NCI-H526 treated with DMSO at 0.1 percent for 48 hours (cell line): ENCODE measurements at regions not wholly inside any gene's neighbourhood (a gene's known extent, or its start where the extent isn't known, plus 50 kb on each side); places are given as distances from the start of the nearest gene placed in this dataset.
"Not testable (repeated sequence)": the region's sequence is repeated elsewhere in the genome, so short reads cannot be mapped to it uniquely, and the experiment has no call there.

Experiments used
- DNase-seq: peaks from one replicate; lab custom pipeline; 2025; lab: John Stamatoyannopoulos, UW

- no peak for DNase-seq
Measured at GRCh38 chr1:228868731-228869024, 133.4 kb downstream of the RHOU start.

DNA sequence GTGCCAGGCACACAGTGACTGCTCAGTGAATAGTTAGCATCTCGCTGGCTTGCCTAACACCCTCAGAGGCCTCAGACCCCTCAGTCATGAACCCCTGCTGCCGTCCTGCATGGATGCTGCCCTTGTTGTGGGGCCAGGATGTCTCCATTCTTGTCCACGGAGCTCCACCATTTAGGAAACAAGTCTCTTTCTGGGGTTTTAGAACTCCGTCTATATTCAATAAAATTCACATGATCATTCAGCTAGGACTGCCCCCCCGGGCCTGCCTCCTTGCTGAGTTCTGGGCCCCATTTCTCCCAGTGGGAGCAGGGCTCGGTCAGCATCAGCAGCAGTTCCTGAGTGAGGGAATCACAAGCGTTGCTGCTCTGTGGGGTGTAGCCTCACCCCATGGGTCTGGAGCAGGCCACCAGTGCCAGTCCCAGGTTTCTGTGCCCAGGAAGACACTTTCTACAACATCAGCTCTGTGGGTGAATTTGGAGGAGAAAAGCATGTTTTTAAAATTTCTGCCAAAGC is 134.1 kb downstream of the RHOU start:
- no peak for DNase-seq

DNA sequence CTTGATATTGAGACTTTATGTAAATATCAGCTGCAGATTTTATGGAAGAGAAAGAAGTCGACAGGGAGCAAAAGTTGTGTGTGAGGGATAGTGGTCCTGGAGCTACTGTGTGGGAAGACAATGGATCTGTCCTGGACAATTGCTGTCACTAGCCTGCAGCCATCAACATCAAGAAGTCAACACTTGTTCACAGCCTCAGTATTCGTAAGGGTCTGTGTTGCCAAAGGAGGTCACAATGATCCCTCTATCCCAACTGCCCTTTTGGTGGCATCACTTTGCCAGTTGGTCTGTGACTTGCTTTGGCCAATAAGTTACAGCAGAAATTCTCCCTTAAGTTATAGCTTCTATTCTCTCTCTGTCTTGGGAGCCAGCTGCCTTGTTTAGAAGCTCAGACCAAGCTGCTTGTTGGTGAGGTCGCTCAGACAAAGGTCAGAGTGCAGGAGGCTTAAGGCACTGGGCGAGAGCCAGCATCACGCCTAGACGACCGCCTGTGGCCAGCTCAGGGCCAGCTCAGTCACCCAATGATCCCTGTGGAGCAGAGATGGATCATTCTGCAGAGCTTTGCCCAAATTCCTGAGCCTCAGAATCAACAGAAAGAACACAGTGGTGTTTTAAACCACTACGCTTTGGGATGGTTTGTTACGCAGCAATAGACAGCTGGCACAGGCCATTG is 134.9 kb downstream of the RHOU start:
- no peak for DNase-seq

DNA sequence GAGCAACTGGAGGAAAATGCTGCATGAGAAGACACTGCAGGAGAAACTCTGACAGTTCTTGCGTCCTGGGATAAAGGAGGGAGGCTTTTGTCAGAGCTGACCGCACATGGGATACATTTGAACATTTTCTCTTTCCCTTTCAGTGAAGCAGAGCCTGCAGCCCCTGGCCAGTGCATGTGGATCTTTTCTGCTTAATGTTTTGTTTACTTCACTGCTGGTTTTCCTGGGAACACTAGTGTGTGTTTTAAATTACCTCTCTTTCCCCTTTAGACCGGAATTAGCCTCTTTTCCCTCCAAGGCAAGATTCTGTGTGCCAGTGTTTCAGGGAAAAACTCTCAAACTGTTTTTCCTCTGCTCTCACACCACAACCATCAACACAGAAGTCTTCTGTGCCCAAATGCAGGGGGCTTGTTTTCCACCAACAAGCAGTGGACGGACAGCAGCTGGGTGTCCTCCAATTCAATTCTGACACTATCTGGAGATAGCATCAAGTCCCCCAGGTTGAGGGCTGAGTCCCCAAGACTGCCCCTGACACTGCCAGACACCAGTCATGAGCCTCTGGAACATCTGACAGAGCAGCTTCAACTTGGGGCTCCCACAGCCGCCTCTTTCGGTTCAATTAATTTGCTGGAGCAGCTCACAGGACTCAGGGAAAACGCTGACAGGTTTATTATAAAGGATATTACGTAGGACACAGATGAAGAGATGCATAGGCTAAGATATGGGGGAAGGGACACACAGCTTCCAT is 136.2 kb downstream of the RHOU start:
- DNase-seq = no peak

GRCh38 chr1:228872080-228872479 is 136.8 kb downstream of the RHOU start:
- no peak for DNase-seq

- no peak for DNase-seq
Measured at GRCh38 chr1:228873709-228874108, 138.4 kb downstream of the RHOU start.

DNA sequence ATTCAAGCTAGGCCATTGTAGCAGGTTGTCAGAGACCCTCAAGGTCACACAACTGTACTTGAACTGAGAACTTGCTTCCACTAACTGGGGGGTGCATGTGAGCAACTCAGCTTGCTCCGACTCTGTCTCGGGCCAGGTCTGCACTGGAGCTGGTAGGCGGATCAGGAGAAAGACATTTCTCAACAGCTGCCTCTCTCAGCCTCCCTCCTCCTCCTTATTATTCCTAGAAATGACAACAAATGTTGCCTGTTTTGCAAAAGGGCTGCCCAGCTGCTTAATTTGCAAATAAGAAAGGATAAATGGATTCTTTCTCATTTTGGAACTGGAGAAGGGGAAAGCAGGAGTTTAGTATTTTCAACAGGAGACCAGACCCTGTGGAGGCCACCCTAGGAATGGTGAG is 140.5 kb downstream of the RHOU start:
- DNase-seq = no peak

DNA sequence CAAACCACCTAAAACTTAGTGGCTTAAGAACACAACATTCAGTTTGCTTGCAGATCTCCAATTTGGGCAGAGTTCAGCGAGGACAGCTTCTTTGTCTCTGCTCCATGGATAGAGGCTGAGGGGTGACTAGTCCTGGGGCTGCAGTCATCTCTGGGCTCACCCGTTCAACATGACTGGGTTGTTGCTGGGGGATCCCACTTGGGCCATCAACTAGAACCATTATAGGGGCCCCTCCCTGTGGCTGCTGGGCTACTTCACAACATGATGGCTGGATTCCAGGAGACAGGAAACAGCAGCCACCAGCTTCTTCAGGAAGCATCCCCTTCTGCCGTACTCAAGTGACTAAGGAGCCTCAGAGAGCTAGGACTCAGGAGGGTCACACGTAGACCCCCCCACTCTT is 140.9 kb downstream of the RHOU start:
- no peak for DNase-seq

DNA sequence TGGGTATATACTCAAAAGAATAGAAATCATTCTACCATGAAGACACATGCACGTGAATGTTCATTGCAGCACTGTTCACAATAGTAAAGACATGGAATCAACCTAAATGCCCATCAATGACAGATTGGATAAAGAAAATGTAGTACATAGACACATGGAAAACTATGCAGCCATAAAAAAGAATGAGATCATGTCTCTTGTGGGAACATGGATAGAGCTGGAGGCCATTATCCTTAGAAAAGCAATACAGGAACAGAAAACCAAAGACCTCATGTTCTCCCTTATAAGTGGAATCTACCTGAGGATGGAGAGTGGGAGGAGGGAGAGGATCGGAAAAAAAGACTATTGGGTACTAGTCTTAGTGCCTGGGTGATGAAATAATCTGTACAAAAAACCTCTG is 143.9 kb downstream of the RHOU start:
- DNase-seq = no peak

GRCh38 chr1:228882041-228882770 is 146.9 kb downstream of the RHOU start:
- no peak for DNase-seq

DNA sequence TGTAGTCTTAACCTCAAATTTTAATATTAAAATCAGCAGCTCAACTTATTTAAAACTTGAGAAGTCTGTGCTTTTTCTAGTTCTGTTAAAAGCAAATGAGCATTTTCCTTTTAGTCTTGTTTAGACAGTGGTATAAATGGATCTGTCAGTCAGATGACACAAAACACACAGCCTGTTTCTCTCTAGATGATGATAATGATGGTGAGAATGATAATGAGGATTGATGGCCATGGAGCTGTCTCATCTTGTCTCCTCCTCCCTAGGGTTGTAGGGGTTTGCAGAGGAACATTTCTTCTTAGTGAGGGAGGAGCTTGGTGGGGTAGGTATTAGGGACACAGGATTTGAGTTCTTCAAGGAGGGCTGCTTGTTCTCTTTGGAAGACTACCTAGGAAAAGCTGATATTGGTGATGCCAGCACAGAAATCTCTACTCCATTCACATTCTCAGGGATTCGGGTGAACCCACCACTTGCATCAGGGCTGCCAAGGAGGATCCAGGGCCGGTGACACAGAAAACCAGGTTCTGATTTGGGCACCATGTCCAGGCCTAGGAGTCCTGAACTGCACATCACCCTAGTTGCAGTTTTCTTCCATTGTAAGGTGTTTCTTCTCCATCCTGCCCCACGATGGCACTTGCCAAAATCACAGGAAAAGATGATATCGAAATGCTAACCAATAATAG is 147.6 kb downstream of the RHOU start:
- DNase-seq = no peak

GRCh38 chr1:228883535-228883934 is 148.3 kb downstream of the RHOU start:
- no peak for DNase-seq

- DNase-seq = no peak
Measured at GRCh38 chr1:228884196-228884595, 148.9 kb downstream of the RHOU start.

DNA sequence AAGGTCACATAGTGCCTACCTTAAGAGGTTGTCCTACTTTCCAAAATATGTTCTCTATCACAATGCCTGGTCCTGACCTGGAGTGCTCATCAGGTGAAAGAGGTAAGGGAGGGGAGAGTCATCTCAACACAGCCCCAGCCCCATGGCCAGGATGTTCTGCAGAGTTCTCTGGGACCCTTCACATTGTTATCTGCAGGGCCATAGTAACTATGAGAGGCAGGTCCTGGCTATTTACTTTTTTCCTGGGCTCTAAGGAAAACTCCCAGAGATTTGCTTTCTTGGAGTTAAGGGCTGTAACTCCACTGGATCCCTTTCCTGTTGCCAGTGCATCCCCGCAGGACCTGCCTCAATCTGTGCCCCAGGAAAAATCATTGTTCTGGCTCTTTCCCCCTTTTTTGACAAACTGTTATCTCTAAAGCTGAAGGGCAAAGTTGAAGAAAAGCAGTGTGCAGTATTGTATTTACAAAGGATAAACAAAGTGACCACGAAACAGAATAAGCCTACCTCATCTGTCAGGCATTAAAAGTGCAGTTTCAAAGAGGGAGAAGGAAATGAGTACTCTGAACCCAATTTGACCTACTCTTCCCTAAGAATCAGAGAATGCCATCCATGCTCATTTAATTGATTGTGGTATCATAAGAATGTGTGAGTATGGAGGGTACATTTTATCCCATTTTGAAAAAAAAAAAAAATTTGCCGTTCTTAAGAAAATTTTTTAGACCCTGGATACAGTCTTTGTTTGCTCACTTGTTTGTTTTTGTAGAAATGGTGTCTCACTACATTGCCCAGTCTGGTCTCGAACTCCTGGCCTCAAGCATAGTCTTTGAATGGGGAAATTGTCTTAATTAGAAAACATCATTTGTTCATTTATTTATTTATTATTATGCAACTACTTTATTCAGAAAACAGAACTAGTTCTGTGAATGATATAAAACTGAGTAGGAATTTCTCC is 149.6 kb downstream of the RHOU start:
- DNase-seq = no peak

DNA sequence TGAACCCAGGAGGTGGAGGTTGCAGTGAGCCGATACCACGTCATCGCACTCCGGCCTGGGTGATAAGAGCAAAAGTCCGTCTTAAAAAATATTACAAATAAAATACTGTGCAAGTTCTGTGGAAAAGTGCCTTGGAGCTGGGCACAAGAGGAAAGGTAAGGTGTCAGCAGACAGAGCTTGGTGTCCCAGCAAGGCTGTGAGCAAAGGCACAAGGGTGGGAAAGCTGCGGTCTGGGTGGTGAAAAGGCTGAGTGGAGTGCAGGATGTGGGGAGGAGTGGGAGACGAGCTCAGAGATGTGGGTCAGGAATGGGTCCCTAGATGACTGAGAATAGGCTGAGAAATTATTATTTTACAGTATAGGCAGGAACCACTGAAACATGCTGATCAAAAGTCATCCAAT is 150.6 kb downstream of the RHOU start:
- no peak for DNase-seq

DNA sequence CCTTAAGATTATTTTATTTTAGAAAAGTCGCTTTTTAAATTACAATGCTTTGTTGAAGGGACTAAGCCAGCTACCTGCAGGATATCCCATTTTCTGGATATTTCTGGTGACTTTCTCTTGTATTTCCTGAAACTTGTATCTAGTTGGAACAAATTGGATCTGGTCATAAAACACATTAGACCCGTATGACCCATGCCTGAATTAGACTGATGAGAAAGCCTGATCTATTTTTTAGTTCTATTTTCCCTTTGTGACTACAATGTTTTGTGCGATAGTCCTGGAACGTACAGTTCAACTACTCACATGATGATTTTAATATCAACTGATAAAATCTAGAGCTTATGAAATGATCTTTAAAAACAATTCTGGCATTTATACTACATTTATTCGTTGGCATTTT is 151.8 kb downstream of the RHOU start:
- no peak for DNase-seq

DNA sequence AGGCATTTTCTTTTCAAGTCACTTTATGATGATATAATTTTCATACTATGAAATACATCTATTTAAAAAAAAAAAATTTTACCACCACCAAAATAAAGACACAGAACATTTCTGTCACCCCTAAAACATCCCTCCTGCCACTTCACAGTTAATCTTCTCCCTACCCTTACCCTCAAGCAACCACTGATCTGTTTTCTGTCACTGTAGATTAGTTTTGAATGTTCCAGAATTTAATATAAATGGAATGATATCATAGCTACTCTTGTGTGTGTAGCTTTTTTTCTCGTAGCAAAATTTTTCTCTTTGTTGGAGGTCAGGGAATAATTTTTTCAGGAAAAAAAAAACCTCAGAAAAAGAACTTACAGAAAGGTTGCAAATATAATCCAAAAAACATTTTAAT is 152.7 kb downstream of the RHOU start:
- DNase-seq = no peak

GRCh38 chr1:228889289-228889688 is 154.0 kb downstream of the RHOU start:
- no peak for DNase-seq

- DNase-seq = no peak
Measured at GRCh38 chr1:228891272-228892034, 156.2 kb downstream of the RHOU start.

GRCh38 chr1:228892200-228892599 is 156.9 kb downstream of the RHOU start:
- not testable (repeated sequence) for DNase-seq
